AG09319 (cell line): ENCODE measurements at regions not wholly inside any gene's neighbourhood (a gene's known extent, or its start where the extent isn't known, plus 50 kb on each side); places are given as distances from the start of the nearest gene placed in this dataset.

Experiments used
- DNase-seq: peaks from one replicate; pipeline ENCODE4 v3.0.0-alpha.2; 2010; ENCODE audit warnings: low read depth; ENCODE audit errors: extremely low read depth
- CTCF ChIP-seq: IDR thresholded peaks from 2 replicates; pipeline ENCODE4 v1.5.1; 2011; ENCODE audit warnings: low read depth, mild to moderate bottlenecking, inconsistent platforms, low read length, moderate library complexity

GRCh38 chr4:57496697-57497471, 386.7 kb upstream of the IGFBP7 start:
- DNase-seq: no peak
- no peak for TF ChIP-seq CTCF

GRCh38 chr4:57494821-57495220, 384.6 kb upstream of the IGFBP7 start:
- no peak for DNase-seq
- no peak for TF ChIP-seq CTCF

GRCh38 chr4:57492251-57492878, 382.2 kb upstream of the IGFBP7 start:
- no peak for DNase-seq
- no peak for TF ChIP-seq CTCF

GRCh38 chr4:57491388-57491787, 381.2 kb upstream of the IGFBP7 start:
- TF ChIP-seq CTCF: no peak
- no peak for DNase-seq

- no peak for DNase-seq
- TF ChIP-seq CTCF: no peak
Observed at GRCh38 chr4:57490520-57491255, 380.5 kb upstream of the IGFBP7 start.

GRCh38 chr4:57488366-57489162, 378.4 kb upstream of the IGFBP7 start:
- no peak for DNase-seq
- no peak for TF ChIP-seq CTCF
